HG02981 (cell line): ENCODE measurements at regions not wholly inside any gene's neighbourhood (a gene's known extent, or its start where the extent isn't known, plus 50 kb on each side); places are given as distances from the start of the nearest gene placed in this dataset.
"Not testable (repeated sequence)": the region's sequence is repeated elsewhere in the genome, so short reads cannot be mapped to it uniquely, and the experiment has no call there.

Experiments used
- ATAC-seq: cut with Tn5 transposase; IDR thresholded peaks from one replicate; pipeline ENCODE4 v1.9.1; 2021; ENCODE audit warnings: mild to moderate bottlenecking, moderate library complexity; ENCODE audit not compliant: unreplicated experiment

DNA sequence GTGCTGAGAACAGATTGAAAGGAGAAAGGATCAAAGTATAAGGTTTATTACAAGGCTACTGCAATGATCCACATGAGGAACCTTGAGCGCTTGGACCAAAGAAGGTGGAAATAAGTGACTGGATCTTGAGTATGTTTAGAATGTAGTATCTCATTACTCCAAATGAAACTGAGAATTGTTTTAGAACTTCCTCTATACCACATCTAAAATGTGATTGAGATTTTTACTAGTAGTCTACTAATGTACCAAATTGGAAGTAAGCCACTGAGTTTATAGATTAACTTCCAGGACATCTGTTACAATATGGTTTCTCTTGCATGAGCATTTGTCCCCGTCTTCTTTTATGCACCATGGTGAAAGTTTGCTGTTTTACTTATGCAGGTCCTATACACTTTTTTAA is 300.5 kb downstream of the SUCLG1 start:
- ATAC-seq: no peak

DNA sequence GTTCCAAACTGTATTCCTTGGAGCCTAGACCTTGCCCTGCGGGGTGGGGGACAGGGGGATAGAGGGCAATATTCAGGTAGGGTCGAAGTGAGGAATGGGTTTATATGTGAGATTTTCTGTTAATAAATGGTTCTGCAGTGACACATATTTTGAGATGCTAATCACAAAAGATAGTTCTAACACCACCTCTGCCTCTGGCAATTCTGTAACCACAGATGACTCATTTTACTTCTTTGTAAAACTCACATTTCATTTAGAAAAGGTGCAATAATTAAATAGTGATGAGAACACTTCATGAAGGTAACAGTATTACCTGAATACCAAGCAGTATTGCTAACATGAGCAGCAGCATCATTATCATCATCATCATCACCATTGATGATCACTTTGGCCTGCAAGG is 306.6 kb downstream of the SUCLG1 start:
- no peak for ATAC-seq

DNA sequence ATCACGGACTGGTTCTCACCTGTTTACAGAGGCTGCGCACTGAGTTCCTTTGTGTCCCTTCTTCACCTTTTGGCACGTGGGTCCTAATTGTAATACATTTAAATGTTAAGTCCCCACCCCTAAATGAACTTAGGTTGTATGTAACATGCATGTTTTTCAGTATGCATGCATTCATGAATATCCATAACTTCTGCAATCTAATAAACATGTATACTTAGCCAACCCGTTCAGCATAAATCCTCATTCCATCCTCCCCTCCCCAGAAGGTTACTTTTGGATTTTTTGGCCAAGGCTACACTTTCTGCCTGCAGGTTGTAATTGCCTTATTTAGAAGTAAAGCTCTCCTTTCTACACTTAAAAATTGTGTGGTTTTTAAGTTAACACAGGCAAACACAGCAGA is 314.7 kb downstream of the SUCLG1 start:
- no peak for ATAC-seq

DNA sequence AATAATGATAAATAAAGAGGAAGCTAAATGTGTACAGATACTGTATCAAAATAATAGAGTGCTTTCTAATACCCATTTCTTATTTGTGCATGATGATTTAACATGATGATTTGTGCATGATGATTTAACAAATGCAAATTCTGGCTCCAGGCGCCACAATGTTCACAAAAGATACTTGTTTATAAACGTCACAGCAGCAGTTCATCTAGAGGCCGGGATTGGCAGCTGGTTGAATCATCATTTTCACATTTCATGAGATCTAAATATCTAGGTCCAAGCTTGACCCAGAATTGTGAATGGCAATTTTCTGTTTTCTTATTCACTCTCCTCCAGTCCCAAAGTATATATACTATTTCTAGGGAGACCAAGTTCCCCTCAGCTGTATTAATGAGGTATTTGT is 322.0 kb downstream of the SUCLG1 start:
- no peak for ATAC-seq

DNA sequence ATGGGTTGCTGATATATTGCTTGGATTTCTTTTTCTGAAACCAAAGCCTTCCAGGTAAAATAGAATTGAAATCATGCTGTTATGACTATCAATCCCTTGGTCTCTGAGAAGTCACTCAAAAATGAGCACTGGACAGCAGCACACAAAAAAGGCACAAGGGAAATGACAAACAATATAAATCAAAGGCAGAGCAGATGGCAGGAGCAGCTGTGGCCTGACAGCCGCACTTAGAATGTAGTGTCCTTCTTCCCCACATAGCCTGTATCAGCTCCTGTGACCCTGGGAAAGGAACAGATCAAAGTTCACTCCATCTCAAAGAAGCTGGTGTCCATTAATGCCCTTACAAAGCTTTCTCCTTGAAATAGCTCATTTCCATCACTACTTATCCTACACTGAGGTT is 326.7 kb downstream of the SUCLG1 start:
- ATAC-seq: no peak

DNA sequence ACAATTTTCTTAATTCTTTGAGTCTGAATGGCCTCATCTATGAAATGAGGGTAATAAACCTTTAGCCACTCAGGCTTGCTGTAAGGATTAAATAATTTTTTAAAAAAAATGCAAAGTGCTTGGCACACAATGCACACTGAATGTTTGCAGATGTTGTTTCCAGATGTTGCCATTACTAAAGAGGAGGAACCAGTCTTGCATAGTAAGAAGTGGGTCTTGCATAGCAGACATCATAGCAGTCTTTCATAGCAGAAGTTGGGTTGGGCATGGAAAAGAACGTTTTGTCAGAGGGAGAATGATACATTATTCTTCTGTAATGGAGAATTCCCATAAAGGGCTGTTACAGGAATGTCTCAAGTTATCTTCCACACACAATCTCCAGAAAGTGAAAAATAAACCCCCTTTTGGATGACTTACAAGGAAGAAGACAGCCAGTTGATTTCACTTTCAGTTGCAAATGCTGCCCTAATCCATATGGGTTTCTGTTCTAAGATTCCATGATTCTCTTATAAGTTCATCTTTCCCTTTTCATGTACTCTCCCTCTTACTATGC is 327.7 kb downstream of the SUCLG1 start:
- ATAC-seq: no peak

DNA sequence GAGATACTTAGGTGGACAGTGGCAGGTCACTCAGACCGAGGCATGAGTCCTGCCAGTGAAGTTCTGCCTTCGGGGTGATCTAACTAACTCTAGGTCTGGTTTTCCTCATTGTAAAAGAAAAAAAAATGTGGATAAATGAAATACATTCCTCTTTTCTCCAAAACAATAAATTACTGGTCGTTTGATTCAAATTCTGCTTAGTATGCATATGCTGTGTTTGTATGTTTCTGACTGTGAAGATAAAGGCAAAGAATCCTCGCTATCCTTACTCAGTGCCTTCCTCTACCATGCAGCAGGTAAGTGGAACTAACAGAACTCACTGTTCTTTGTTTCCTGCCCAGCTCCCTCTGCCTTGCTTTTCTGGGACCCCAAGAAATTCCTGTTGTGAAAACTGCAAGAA is 330.1 kb downstream of the SUCLG1 start:
- no peak for ATAC-seq

DNA sequence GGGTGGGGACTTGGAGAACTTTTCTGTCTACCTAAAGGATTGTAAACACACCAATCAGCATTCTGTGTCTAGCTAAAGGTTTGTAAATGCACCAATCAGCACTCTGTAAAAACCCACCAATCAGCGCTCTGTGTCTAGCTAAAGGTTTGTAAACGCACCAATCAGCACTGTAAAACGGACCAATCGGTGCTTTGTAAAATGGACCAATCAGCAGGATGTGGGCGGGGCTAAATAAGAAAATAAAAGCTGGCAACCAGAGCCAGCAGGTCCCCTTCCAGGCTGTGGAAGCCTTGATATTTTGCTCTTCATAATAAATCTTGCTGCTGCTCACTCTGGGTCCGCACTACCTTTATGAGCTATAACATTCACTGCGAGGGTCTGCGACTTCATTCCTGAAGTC is 331.3 kb downstream of the SUCLG1 start:
- ATAC-seq: not testable (repeated sequence)

DNA sequence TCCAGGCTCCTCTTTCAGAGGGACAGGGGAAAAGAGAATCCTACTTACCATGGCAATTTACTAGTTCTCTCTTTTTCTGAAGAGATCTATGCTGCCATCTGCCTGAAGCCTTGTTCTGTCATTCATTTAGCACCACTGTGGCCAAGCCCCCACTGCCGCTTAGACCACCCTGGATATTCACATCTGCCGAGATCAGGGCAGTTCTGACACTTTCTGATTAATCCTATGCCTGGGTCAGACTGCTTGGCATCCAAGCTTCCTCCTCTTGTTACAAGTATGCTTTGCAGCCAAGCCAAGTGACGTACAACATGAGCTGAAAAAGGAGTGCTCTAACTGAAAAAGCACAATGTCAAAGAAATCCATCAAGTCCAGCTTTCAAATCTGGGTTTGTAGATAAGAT is 332.6 kb downstream of the SUCLG1 start:
- no peak for ATAC-seq

DNA sequence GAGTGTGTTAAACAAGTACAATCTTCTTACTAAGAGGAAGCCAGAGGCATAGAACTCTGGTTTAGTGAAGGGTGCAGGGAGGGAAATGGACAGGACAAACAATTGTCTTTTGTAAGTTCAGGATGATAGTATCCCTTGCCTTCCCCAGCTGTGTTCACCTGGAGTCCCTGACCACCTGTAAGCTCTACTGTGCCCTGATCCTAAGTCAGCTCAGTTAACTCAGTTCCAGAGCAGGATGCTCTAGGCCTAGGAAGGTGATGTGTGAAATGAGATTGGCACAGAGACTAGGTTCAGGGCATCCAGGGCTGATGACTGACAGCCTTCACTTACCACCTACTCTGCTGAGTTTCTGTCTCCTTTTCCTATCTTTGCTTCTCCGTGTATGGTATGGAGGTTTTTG is 333.0 kb downstream of the SUCLG1 start:
- ATAC-seq: no peak

DNA sequence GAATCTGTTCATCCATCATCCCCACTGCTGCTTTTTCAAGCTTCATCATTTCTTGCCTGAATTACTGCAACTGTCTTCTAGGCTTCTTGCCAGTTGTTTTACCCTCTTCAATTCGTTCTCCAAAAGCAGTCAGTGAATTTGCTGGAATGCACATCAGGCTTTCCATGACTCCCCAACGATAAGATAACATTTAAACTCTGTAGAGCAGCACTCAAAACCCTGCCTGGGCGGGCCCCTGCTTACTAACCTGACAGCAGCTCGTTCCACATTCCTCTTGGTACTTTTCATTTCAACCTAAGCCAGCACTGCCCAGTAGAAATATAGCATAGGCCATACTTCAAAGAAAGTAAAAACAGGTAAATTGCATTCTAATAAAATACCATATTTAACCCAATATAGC is 342.9 kb downstream of the SUCLG1 start:
- no peak for ATAC-seq

DNA sequence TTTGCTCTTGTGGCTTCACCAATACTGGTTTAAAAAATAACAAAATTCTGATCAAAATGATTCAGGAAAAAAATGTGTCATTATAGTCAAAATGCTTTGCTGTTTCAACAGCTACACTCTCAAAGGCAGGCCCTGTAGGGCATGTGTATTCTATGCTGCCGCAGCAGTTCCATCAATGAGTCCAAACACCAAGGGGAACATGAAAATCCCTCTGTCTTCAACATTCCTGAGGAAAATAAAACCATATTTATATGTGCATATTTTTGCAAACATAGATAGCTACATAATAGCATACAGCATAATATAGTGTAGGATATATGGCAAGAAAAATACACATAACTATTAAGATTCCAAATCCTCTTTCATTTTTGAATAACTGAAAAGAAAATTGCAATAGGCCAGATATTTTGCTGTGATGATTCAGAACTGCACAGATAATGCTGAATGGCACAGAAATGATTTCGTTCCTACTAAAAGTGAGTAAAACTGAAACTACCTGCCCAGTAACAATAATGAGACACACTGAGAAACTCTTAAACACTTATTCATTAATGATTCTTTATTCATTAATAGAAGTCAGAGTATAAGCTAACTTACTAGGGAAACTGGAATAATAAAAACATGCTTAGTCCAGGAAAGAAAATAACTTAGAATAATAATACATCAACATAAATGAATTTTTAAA is 343.8 kb downstream of the SUCLG1 start:
- peak; percentile 98 for ATAC-seq

DNA sequence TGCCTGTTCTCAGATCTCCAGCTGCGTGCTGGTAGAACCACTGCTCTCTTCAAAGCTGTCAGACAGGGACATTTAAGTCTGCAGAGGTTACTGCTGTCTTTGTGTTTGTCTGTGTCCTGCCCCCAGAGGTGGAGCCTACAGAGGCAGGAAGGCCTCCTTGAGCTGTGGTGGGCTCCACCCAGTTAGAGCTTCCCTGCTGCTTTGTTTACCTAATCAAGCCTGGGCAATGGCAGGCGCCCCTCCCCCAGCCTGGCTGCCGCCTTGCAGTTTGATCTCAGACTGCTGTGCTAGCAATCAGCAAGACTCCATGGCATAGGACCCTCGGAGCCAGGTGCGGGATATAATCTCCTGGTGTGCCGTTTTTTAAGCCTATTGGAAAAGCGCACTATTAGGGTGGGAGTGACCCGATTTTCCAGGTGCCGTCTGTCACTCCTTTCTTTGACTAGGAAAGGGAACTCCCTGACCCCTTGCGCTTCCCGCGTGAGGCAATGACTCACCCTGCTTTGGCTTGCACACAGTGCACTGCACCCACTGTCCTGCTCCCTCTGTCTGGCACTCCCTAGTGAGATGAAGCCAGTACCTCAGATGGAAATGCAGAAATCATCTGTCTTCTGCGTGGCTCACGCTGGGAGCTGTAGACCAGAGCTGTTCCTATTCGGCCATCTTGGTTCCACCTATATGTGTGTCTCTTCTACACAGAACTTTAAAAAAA is 355.1 kb downstream of the SUCLG1 start:
- ATAC-seq: not testable (repeated sequence)

DNA sequence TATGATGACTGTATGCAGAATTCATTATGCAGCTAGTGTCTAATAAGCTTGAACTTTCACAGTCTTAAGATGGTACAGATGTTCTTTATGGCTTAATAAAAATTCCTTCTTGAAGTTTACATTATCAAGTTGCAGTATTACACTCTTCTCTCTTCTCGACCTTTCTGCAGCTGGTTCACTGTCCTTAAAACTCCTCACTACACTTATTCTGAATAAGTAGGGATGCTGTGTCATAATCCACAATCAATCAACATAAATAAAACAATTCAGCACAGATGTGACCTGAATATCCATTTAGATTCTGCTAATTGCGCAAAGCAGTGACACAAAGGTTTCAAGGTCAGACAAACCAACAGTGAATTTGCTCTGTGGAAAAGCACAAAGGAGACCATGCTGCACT is 356.8 kb downstream of the SUCLG1 start:
- ATAC-seq: no peak

DNA sequence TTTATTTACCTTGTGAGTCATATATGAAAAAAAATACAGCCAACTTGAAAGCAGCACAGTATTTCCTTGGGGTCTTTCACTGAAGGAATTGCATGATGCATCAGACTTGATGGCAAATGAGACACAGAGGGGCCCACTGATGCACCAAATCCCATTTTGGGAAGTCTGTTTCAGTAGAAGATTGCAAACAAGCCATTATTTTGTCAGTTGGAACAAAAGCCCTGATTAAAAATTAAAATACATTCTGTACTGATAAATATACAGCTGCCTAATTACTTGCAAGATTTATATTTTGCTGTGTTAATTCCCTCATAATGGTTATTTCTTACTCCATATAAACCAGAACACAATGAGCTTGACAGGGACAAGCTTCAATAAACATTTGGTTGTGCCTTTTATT is 370.4 kb downstream of the SUCLG1 start:
- ATAC-seq: no peak

DNA sequence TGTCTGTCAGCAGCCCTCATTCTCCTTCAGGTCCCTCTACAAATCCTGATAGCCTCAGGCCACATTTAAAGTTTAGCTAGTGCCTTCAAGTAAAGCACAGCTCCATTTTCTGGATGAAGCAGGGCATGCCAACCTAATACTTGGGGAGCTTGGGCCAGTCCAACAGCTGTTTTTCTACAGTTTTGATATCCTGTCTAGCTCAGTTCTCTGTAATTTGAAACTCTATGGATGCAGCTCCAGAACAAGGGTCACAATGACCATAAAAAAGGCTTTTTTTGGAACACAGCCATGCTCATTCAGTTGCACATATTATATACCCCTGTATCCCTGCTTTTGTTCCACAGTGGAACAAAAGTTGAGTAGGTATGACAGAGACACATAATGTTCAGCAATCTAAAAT is 373.5 kb downstream of the SUCLG1 start:
- no peak for ATAC-seq

DNA sequence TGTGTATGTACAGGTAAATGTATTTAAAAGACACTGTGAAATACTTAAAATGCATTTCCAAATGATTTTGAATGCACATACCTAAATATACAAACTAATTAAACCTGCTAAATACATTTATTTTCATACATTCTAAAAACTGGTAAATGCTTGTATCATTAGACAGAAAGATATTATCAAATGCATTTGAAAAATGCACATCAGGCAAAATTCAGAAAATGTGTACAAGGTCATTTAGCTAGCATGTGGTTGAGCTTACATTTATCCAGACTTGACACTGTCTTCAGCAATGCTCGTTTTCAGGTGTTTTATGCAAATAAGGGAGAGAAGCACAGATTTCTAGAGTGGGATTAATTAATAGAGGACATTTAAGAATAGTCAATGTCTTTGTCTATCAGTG is 374.2 kb downstream of the SUCLG1 start:
- ATAC-seq: no peak

DNA sequence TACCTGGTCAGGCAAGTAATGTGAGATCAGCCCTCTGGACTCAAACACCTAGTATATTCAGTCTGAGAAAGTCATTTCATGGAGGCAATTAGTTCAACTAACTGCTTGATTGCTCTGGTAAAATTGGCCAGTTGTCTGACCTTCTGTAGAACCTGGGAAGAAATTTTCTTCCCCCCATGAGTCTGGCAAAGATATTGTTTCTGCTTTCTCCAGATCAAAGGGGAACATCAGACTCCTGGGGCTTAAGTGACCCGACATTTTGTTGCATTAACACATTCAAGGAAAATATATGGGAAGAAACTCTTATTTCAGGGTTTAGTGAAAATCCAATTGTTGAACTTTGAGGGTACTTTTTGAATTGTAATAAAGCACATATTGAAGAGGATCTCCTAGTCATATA is 375.1 kb downstream of the SUCLG1 start:
- no peak for ATAC-seq

DNA sequence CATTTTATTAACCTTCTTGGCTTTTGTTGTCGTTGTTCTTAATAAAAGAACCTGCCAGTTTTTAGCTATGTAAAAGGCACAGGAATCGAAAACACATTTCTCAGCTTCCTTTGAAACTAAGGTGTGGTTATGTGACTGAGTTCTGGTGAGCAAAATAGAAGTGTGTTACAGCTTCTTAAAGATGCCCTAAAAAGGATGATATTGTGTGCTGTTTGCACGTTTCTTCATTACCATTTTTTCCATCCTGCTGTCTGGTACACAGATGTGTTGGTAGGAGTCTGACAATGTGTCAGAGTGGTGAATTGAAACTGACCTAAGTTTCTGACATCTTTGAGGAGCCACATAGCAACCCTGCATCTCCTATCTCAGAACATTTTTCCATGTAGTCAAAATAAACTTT is 380.6 kb downstream of the SUCLG1 start:
- no peak for ATAC-seq

DNA sequence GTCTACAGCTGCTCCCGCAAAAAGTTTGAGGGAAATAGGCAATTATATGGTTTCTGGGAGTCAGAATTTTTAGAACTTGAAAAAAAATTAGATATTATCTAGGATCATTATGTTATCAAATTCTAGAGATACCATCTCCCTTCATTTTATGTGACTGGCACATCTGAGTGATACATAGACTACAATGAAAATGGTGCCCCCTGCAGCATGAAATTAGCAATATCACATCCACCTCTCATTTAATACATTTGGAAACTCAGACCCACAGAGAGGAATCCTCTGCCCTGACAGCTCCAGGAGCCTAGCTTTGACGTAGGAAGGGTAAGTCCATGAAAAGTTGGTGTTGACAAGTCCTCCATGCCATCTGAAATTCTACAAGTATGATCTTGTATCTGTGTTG is 381.6 kb downstream of the SUCLG1 start:
- no peak for ATAC-seq

DNA sequence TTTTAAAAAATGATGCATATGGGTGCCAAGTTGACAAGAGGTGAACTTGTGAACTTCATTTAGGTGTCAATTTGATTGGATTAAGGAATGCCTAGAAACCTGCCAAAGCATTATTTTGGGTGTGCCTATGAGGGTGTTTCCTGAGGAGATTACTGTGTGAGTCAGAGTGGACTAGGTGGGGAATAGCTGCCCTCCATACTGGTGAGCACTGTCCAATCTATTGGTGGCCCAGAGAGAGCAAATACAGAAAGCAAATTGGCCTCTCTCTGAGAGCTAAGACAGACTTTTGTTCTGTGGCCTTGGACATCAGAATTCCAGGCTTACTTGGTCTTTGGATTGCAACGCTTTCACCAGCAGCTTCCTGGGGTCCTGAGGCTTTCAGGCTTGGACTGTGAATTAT is 388.0 kb downstream of the SUCLG1 start:
- ATAC-seq: no peak

DNA sequence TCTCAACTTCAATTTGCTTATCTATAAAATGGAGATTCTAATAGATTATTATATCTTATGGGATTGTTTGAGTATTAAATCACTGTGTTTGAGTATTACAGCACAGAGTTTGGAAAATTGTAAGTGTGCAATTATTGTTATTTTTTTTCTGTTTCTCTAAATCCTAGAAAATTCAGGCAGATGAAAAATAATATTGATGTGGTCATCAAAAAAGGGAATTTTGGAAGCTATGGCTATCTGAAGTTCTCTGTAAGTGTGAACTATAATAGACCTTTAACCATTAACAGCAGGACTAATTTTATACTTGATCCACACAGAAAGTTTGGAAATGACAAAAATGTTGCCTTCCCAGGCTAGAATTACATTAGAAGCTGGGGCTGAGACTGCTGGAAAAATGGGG is 393.2 kb downstream of the SUCLG1 start:
- ATAC-seq: no peak
